GM23338 (cell line): ENCODE measurements at regions not wholly inside any gene's neighbourhood (a gene's known extent, or its start where the extent isn't known, plus 50 kb on each side); places are given as distances from the start of the nearest gene placed in this dataset.

Experiments used
- CREB1 ChIP-seq: fragments of 250-450 bp; sonication (Bioruptor Pico); IDR thresholded peaks from 2 replicates; pipeline ENCODE4 v1.5.0; 2020; ENCODE audit warnings: low read depth, mild to moderate bottlenecking, moderate library complexity
- EZH2 ChIP-seq: fragments of 200-600 bp; sonication (generic); IDR thresholded peaks from one replicate; pipeline ENCODE4 v1.8.0; 2017; ENCODE audit warnings: antibody characterized with exemption, mild to moderate bottlenecking, low read depth; ENCODE audit not compliant: unreplicated experiment
- EZH2phosphoT487 ChIP-seq: fragments of 200-600 bp; sonication (generic); IDR thresholded peaks from one replicate; pipeline ENCODE4 v1.8.1; 2018; ENCODE audit warnings: antibody characterized with exemption; ENCODE audit not compliant: unreplicated experiment
- JUNB ChIP-seq: IDR thresholded peaks from one replicate; pipeline ENCODE4 v1.6.1; 2016; ENCODE audit warnings: antibody characterized with exemption; ENCODE audit not compliant: unreplicated experiment
- NANOG ChIP-seq: IDR thresholded peaks from 2 replicates; pipeline ENCODE4 v1.6.1; 2016; ENCODE audit warnings: antibody characterized with exemption, borderline replicate concordance
- POLR2AphosphoS5 ChIP-seq: IDR thresholded peaks from 2 replicates; pipeline ENCODE4 v1.6.1; 2016; ENCODE audit warnings: antibody characterized with exemption, low read depth
- REST ChIP-seq: IDR thresholded peaks from one replicate; pipeline ENCODE4 v1.6.1; 2018; ENCODE audit warnings: antibody characterized with exemption; ENCODE audit not compliant: unreplicated experiment
- STAT1 ChIP-seq: IDR thresholded peaks from one replicate; pipeline ENCODE4 v1.6.1; 2016; ENCODE audit warnings: antibody characterized with exemption; ENCODE audit not compliant: unreplicated experiment
- ZNF114 ChIP-seq: fragments of 250-450 bp; sonication (Bioruptor Pico); IDR thresholded peaks from 2 replicates; pipeline ENCODE4 v1.5.0; 2020; ENCODE audit warnings: mild to moderate bottlenecking, moderate library complexity
- ZNF331 ChIP-seq: fragments of 250-450 bp; sonication (Bioruptor Pico); IDR thresholded peaks from 2 replicates; pipeline ENCODE4 v1.5.0; 2020; ENCODE audit warnings: low read depth, mild to moderate bottlenecking, moderate library complexity
- ZNF462 ChIP-seq: fragments of 250-450 bp; sonication (Bioruptor Pico); IDR thresholded peaks from 2 replicates; pipeline ENCODE4 v1.5.0; 2020; ENCODE audit warnings: mild to moderate bottlenecking, moderate library complexity
- TF ChIP-seq, protein P1 (sequence below), 2 experiments: fragments of 200-600 bp in 1 of 2; sonication (generic) in 1 of 2; conservative IDR thresholded peaks; 2 replicates each; pipeline versions ENCODE4 v1.5.1 to v1.6.1; 2016 to 2017; ENCODE audit warnings: antibody characterized with exemption in 2 of 2, low read depth in 2 of 2, mild to moderate bottlenecking in 2 of 2, moderate library complexity in 1 of 2
- TF ChIP-seq, protein P2 (sequence below): IDR thresholded peaks from 2 replicates; pipeline ENCODE4 v1.6.1; 2016; ENCODE audit warnings: antibody characterized with exemption

DNA sequence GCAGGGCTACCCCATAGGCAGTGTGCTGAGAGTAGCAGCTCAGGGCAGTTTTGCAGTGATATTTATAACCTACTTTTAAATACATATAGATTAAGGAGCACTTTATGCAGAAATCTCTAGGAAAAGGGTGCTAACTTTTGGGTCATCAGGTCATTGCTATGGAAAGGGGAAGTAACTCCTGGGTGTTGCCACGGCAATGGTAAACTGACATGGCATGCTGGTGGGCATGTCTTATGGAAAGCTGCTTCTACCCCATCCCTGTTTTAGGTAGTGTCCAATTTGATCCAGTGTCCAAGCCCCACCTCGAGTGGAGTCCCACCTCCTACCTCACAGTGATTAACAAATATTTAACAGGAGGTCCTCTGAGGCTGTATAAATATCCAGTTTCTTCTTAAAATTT is 56.8 kb upstream of the XPA start:
- TF ChIP-seq, protein P1, sequence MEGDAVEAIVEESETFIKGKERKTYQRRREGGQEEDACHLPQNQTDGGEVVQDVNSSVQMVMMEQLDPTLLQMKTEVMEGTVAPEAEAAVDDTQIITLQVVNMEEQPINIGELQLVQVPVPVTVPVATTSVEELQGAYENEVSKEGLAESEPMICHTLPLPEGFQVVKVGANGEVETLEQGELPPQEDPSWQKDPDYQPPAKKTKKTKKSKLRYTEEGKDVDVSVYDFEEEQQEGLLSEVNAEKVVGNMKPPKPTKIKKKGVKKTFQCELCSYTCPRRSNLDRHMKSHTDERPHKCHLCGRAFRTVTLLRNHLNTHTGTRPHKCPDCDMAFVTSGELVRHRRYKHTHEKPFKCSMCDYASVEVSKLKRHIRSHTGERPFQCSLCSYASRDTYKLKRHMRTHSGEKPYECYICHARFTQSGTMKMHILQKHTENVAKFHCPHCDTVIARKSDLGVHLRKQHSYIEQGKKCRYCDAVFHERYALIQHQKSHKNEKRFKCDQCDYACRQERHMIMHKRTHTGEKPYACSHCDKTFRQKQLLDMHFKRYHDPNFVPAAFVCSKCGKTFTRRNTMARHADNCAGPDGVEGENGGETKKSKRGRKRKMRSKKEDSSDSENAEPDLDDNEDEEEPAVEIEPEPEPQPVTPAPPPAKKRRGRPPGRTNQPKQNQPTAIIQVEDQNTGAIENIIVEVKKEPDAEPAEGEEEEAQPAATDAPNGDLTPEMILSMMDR (conservative IDR thresholded peaks at IDR 0.05; ENCODE audit: low read depth in 2 of 2): no peak
- TF ChIP-seq STAT1: no peak
- TF ChIP-seq ZNF331: no peak
- TF ChIP-seq REST: no peak
- no peak for TF ChIP-seq EZH2phosphoT487
- TF ChIP-seq NANOG: no peak
- no peak for TF ChIP-seq CREB1 (CRISPR knock-in tag)
- TF ChIP-seq EZH2: no peak
- no peak for TF ChIP-seq POLR2AphosphoS5
- TF ChIP-seq ZNF462 (CRISPR knock-in tag): no peak
- TF ChIP-seq, protein P2, sequence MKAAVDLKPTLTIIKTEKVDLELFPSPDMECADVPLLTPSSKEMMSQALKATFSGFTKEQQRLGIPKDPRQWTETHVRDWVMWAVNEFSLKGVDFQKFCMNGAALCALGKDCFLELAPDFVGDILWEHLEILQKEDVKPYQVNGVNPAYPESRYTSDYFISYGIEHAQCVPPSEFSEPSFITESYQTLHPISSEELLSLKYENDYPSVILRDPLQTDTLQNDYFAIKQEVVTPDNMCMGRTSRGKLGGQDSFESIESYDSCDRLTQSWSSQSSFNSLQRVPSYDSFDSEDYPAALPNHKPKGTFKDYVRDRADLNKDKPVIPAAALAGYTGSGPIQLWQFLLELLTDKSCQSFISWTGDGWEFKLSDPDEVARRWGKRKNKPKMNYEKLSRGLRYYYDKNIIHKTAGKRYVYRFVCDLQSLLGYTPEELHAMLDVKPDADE: no peak
- TF ChIP-seq JUNB: no peak
- TF ChIP-seq ZNF114 (CRISPR knock-in tag): no peak
